PC-9 (cell line): ENCODE measurements at regions not wholly inside any gene's neighbourhood (a gene's known extent, or its start where the extent isn't known, plus 50 kb on each side); places are given as distances from the start of the nearest gene placed in this dataset.

ENCODE experiments used
- BruUV-seq: library from RNA; stranded (reverse); fragments of 400-500 nt; replicated peaks from 2 replicates; lab custom pipeline; 2021; lab: Mats Ljungman, UMichigan
- CTCF ChIA-PET: fragments of 300-600 bp; sonication (Branson Sonifier 250); formaldehyde crosslinking; loops from one replicate; lab custom pipeline; 2022; ENCODE audit warnings: antibody characterized with exemption; lab: Charles Lee
- POLR2A ChIA-PET: fragments of 300-600 bp; sonication (Branson Sonifier 250); formaldehyde crosslinking; loops from one replicate; lab custom pipeline; 2022; ENCODE audit warnings: antibody characterized with exemption; ENCODE audit not compliant: unreplicated experiment; lab: Charles Lee
- DNase-seq, 2 experiments: peaks; one replicate each; pipeline versions ENCODE4 v3.0.0 to v3.0.0-alpha.2; 2015 to 2022; ENCODE audit warnings: mixed read lengths in 1 of 2
- H2AFZ ChIP-seq: fragments of 200-600 bp; sonication (generic); 2 replicates; pipeline ENCODE4 v1.8.1; 2017; ENCODE audit warnings: antibody characterized with exemption
- H3F3A ChIP-seq: fragments of 200-600 bp; sonication (generic); 2 replicates; pipeline ENCODE4 v1.8.1; 2017; ENCODE audit warnings: antibody characterized with exemption, mild to moderate bottlenecking, low read depth; ENCODE audit not compliant: insufficient read depth
- H3K27ac ChIP-seq: fragments of 200-600 bp; sonication (generic); 2 replicates; pipeline ENCODE4 v1.6.1; 2016; ENCODE audit warnings: mixed run types
- H3K27me3 ChIP-seq: fragments of 200-600 bp; sonication (generic); 2 replicates; pipeline ENCODE4 v1.6.1; 2016; ENCODE audit warnings: low read depth, mixed run types; ENCODE audit not compliant: insufficient read depth
- H3K36me3 ChIP-seq: fragments of 200-600 bp; sonication (generic); 2 replicates; pipeline ENCODE4 v1.6.1; 2016; ENCODE audit warnings: low read depth, mixed run types
- H3K4me1 ChIP-seq: fragments of 200-600 bp; sonication (generic); replicated peaks from 2 replicates; pipeline ENCODE4 v1.6.1; 2016; ENCODE audit warnings: mixed run types; ENCODE audit not compliant: insufficient read depth
- H3K4me2 ChIP-seq: fragments of 200-600 bp; sonication (generic); 2 replicates; pipeline ENCODE4 v1.6.1; 2017; ENCODE audit warnings: mixed run types
- H3K4me3 ChIP-seq: fragments of 200-600 bp; sonication (generic); 2 replicates; pipeline ENCODE4 v1.6.1; 2016; ENCODE audit warnings: mixed run types
- H3K79me2 ChIP-seq: fragments of 200-600 bp; sonication (generic); 2 replicates; pipeline ENCODE4 v1.6.1; 2017; ENCODE audit warnings: low read depth, mixed run types
- H3K9me2 ChIP-seq: fragments of 200-600 bp; sonication (generic); 2 replicates; pipeline ENCODE4 v1.8.1; 2017; ENCODE audit warnings: mild to moderate bottlenecking; ENCODE audit not compliant: insufficient read depth
- H3K9me3 ChIP-seq: fragments of 200-600 bp; sonication (generic); 2 replicates; pipeline ENCODE4 v1.8.1; 2016; ENCODE audit warnings: low read depth; ENCODE audit not compliant: insufficient read depth
- H4K20me1 ChIP-seq: fragments of 200-600 bp; sonication (generic); 2 replicates; pipeline ENCODE4 v1.8.1; 2017; ENCODE audit not compliant: insufficient read depth
- CTCF ChIP-seq: fragments of 200-600 bp; sonication (generic); conservative IDR thresholded peaks from 2 replicates; pipeline ENCODE4 v1.6.1; 2017; ENCODE audit warnings: mixed run types, antibody characterized with exemption, mild to moderate bottlenecking, moderate library complexity
- EZH2 ChIP-seq: fragments of 200-600 bp; sonication (generic); IDR thresholded peaks from 2 replicates; pipeline ENCODE4 v1.8.0; 2017; ENCODE audit warnings: antibody characterized with exemption, low read depth
- intact Hi-C: fragments of 100-400 bp; cut with micrococcal nuclease; formaldehyde crosslinking; loops from one replicate; pipeline ENCODE4 v1.10.0; 2022; ENCODE audit not compliant: unreplicated experiment

- ChIA-PET POLR2A (no interaction called here), CTCF (no interaction called here)
- no peak overlapping the region for H3K4me3 ChIP-seq
- intact Hi-C loops, result no loop called here
- H4K20me1 ChIP-seq, result no peaks in the 10 kb centered on the region
- no TSS peak for BruUV-seq
- H3K36me3 ChIP-seq, result no peaks in the 10 kb centered on the region
- TF ChIP-seq CTCF (no peak), EZH2 (no peak)
- H3K27me3 ChIP-seq, result no peaks in the 10 kb centered on the region
- no peaks in the 10 kb centered on the region for H3K79me2 ChIP-seq
- H3K27ac ChIP-seq, result no peak overlapping the region
- no peaks in the 10 kb centered on the region for H3K9me2 ChIP-seq
- no peaks in the 10 kb centered on the region; the same call in 1 of the 2 replicates for H3F3A ChIP-seq
- H2AFZ ChIP-seq, result no peak overlapping the region
- H3K4me1 ChIP-seq, result no peaks in the 10 kb centered on the region; the same call in 1 of the 2 replicates
- H3K4me2 ChIP-seq, result no peak overlapping the region
- DNase-seq, result no peak
- H3K9me3 ChIP-seq, result no peaks in the 10 kb centered on the region
Observed at GRCh38 chr5:91906027-91906426, 522.9 kb upstream of the ARRDC3 start.

- ChIA-PET POLR2A (no interaction called here), CTCF (no interaction called here)
- H3K9me2 ChIP-seq, result no peaks in the 10 kb centered on the region
- H3K79me2 ChIP-seq, result no peaks in the 10 kb centered on the region
- no peaks in the 10 kb centered on the region for H4K20me1 ChIP-seq
- intact Hi-C loops, result no loop called here
- no peaks in the 10 kb centered on the region for H3K4me1 ChIP-seq
- DNase-seq, result no peak
- no peak overlapping the region for H3K4me2 ChIP-seq
- no peaks in the 10 kb centered on the region for H3F3A ChIP-seq
- H2AFZ ChIP-seq, result no peak overlapping the region
- H3K27ac ChIP-seq, result no peak overlapping the region
- no peaks in the 10 kb centered on the region for H3K27me3 ChIP-seq
- TF ChIP-seq EZH2, result no peak
- no TSS peak for BruUV-seq
- H3K36me3 ChIP-seq, result no peaks in the 10 kb centered on the region
- H3K9me3 ChIP-seq, result no peaks in the 10 kb centered on the region
- H3K4me3 ChIP-seq, result no peak overlapping the region
Observed at GRCh38 chr5:91898898-91899297, 515.8 kb upstream of the ARRDC3 start.

- Histone ChIP-seq H3K4me3 (no peak overlapping the region), H3K27ac (no peak overlapping the region), H3K9me3 (no peaks in the 10 kb centered on the region), H3K36me3 (no peaks in the 10 kb centered on the region), H3K79me2 (no peaks in the 10 kb centered on the region), H3K27me3 (no peaks in the 10 kb centered on the region), H2AFZ (no peak overlapping the region), H3K4me2 (no peak overlapping the region), H4K20me1 (no peaks in the 10 kb centered on the region), H3K9me2 (no peaks in the 10 kb centered on the region), H3K4me1 (no peaks in the 10 kb centered on the region), H3F3A (no peaks in the 10 kb centered on the region)
- no peak for TF ChIP-seq CTCF
- no peak for TF ChIP-seq EZH2
- intact Hi-C loops, result no loop called here
- POLR2A ChIA-PET, result no interaction called here
- no TSS peak for BruUV-seq
- CTCF ChIA-PET, result no interaction called here
- DNase-seq, result no peak
Observed at GRCh38 chr5:91898019-91898418, 514.9 kb upstream of the ARRDC3 start.

- POLR2A ChIA-PET, result no interaction called here
- Histone ChIP-seq H3K4me3 (no peak overlapping the region), H3K36me3 (no peaks in the 10 kb centered on the region), H3K9me2 (0 out of 2 replicates have a peak, but pooled peaks cover 5% of the 10 kb centered on the region), H3K27me3 (no peaks in the 10 kb centered on the region), H3K9me3 (no peaks in the 10 kb centered on the region), H4K20me1 (no peaks in the 10 kb centered on the region), H3K4me1 (no peaks in the 10 kb centered on the region), H3K27ac (no peak overlapping the region), H3K79me2 (no peaks in the 10 kb centered on the region), H3F3A (no peaks in the 10 kb centered on the region), H3K4me2 (no peak overlapping the region), H2AFZ (no peak overlapping the region)
- CTCF ChIA-PET, result no interaction called here
- TF ChIP-seq EZH2 (no peak), CTCF (no peak)
- no peak for DNase-seq
- BruUV-seq, result no TSS peak
- intact Hi-C loops, result no loop called here
Observed at GRCh38 chr5:91888810-91889209, 505.7 kb upstream of the ARRDC3 start.
